Stomach smooth muscle (tissue), 2 donors: ENCODE measurements at regions not wholly inside any gene's neighbourhood (a gene's known extent, or its start where the extent isn't known, plus 50 kb on each side); places are given as distances from the start of the nearest gene placed in this dataset.

Experiments
- H3K27ac ChIP-seq: one replicate; pipeline ENCODE4 v1.7.0; 2013; ENCODE audit warnings: mild to moderate bottlenecking, low read length, inconsistent platforms
- H3K27me3 ChIP-seq, 2 donors: one replicate each; pipeline ENCODE4 v1.7.0; 2013; ENCODE audit warnings: low read length in 2 of 2; ENCODE audit not compliant: insufficient read depth in 2 of 2, control insufficient read depth in 1 of 2
- H3K36me3 ChIP-seq, 2 donors: one replicate each; pipeline ENCODE4 v1.7.0; 2013; ENCODE audit warnings: low read length in 2 of 2; ENCODE audit not compliant: control insufficient read depth in 2 of 2, insufficient read depth in 2 of 2
- H3K4me1 ChIP-seq: one replicate; pipeline ENCODE4 v1.7.0; 2013; ENCODE audit warnings: low read length; ENCODE audit not compliant: control insufficient read depth, insufficient read depth
- H3K4me3 ChIP-seq, 2 donors: one replicate each; pipeline ENCODE4 v1.7.0; 2013; ENCODE audit warnings: low read length in 2 of 2
- H3K9ac ChIP-seq, 2 donors: one replicate each; pipeline ENCODE4 v1.7.0; 2013; ENCODE audit warnings: low read length in 2 of 2, mild to moderate bottlenecking in 1 of 2
- H3K9me3 ChIP-seq, 2 donors: one replicate each; pipeline ENCODE4 v1.7.0; 2013; ENCODE audit warnings: low read length in 2 of 2; ENCODE audit not compliant: control insufficient read depth in 2 of 2
- donor health status: healthy.
- donor health status: Pancreatic carcinoma.

- Histone ChIP-seq H3K9me3 (peaks cover 0 to 3% of the 10 kb centered on the region in 2 donors), H3K9ac (no peak overlapping the region), H3K36me3 (no peaks in the 10 kb centered on the region), H3K27me3 (peaks cover 0 to 3% of the 10 kb centered on the region in 2 donors), H3K27ac (no peak overlapping the region), H3K4me1 (no peaks in the 10 kb centered on the region), H3K4me3 (no peak overlapping the region)
These were observed 267.7 kb downstream of the ABCC12 start for GRCh38 chr16:47888142-47888541.

GRCh38 chr16:47887496-47887895, 268.3 kb downstream of the ABCC12 start:
- H3K27ac ChIP-seq, result no peak overlapping the region
- peaks cover 0 to 3% of the 10 kb centered on the region in 2 donors for H3K27me3 ChIP-seq
- H3K4me1 ChIP-seq, result no peaks in the 10 kb centered on the region
- no peak overlapping the region for H3K9ac ChIP-seq
- H3K9me3 ChIP-seq, result peaks cover 0 to 3% of the 10 kb centered on the region in 2 donors
- H3K4me3 ChIP-seq, result no peak overlapping the region
- H3K36me3 ChIP-seq, result no peaks in the 10 kb centered on the region

- no peak overlapping the region for H3K4me3 ChIP-seq
- H3K9ac ChIP-seq, result no peak overlapping the region
- no peaks in the 10 kb centered on the region for H3K9me3 ChIP-seq
- H3K36me3 ChIP-seq, result no peaks in the 10 kb centered on the region
- H3K27ac ChIP-seq, result no peak overlapping the region
- peaks cover 0 to 3% of the 10 kb centered on the region in 2 donors for H3K27me3 ChIP-seq
- H3K4me1 ChIP-seq, result no peaks in the 10 kb centered on the region
These were observed 269.0 kb downstream of the ABCC12 start for GRCh38 chr16:47886631-47887415.

- Histone ChIP-seq H3K9ac (no peak overlapping the region), H3K9me3 (no peaks in the 10 kb centered on the region), H3K4me3 (no peak overlapping the region), H3K27me3 (peaks cover 0 to 3% of the 10 kb centered on the region in 2 donors), H3K36me3 (no peaks in the 10 kb centered on the region), H3K27ac (no peak overlapping the region), H3K4me1 (no peaks in the 10 kb centered on the region)
These were observed 269.7 kb downstream of the ABCC12 start for GRCh38 chr16:47886139-47886538.

DNA sequence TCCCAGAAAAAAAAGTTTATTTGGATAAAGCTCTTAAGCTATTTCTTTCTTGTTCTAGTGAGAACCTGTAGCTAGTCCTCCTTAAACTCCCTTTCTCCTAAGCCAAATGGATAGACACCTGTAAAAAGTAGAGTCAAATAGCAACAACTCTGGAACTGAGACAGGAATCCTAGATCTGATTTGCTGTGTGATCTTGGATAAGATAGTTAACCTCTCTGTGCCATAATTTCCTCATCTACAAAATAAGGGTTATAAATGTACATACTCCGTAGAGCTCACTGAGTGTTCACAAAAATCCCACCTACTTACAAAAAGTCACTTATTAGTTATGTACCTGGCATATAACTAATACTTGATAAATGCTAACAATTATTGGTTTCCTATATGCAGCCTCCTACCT, 270.3 kb downstream of the ABCC12 start:
- no peak overlapping the region for H3K4me3 ChIP-seq
- H3K36me3 ChIP-seq, result no peaks in the 10 kb centered on the region
- H3K27ac ChIP-seq, result no peak overlapping the region
- H3K27me3 ChIP-seq, result peaks cover 0 to 3% of the 10 kb centered on the region in 2 donors
- H3K9me3 ChIP-seq, result no peaks in the 10 kb centered on the region
- no peak overlapping the region for H3K9ac ChIP-seq
- no peaks in the 10 kb centered on the region for H3K4me1 ChIP-seq

- no peaks in the 10 kb centered on the region for H3K9me3 ChIP-seq
- no peaks in the 10 kb centered on the region for H3K36me3 ChIP-seq
- no peak overlapping the region for H3K27ac ChIP-seq
- no peaks in the 10 kb centered on the region for H3K4me1 ChIP-seq
- H3K27me3 ChIP-seq, result peaks cover 0 to 3% of the 10 kb centered on the region in 2 donors
- no peak overlapping the region for H3K4me3 ChIP-seq
- H3K9ac ChIP-seq, result no peak overlapping the region
These were observed 271.6 kb downstream of the ABCC12 start for GRCh38 chr16:47884116-47884725.

GRCh38 chr16:47881574-47881973, 274.2 kb downstream of the ABCC12 start:
- H3K36me3 ChIP-seq, result no peaks in the 10 kb centered on the region
- H3K4me1 ChIP-seq, result no peaks in the 10 kb centered on the region
- H3K27ac ChIP-seq, result no peak overlapping the region
- H3K27me3 ChIP-seq, result no peaks in the 10 kb centered on the region
- no peaks in the 10 kb centered on the region for H3K9me3 ChIP-seq
- H3K9ac ChIP-seq, result no peak overlapping the region
- H3K4me3 ChIP-seq, result no peak overlapping the region

DNA sequence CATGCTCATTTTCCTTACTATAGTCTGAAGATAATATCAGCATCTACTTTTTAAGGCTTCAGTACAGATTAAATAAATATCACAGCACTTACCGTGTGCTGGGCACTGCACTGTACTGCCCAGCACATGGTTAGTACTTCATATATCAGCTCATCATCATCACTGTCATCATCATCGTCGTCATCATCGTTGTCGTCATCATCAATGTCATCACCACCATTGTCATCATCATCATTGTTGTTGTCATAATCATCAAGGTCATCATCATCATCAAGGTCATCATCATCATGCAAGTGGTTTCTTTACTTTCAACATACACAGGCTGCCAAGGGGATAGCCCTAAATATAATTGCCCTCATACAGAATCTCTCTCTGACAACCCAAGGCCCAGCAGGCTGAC, 275.1 kb downstream of the ABCC12 start:
- Histone ChIP-seq H3K4me3 (no peak overlapping the region), H3K9me3 (no peaks in the 10 kb centered on the region), H3K9ac (no peak overlapping the region), H3K27ac (no peak overlapping the region), H3K36me3 (no peaks in the 10 kb centered on the region), H3K27me3 (no peaks in the 10 kb centered on the region), H3K4me1 (no peaks in the 10 kb centered on the region)

GRCh38 chr16:47877166-47877565, 278.6 kb downstream of the ABCC12 start:
- Histone ChIP-seq H3K4me3 (no peak overlapping the region), H3K9ac (no peak overlapping the region), H3K9me3 (no peaks in the 10 kb centered on the region), H3K4me1 (no peaks in the 10 kb centered on the region), H3K36me3 (no peaks in the 10 kb centered on the region), H3K27ac (no peak overlapping the region), H3K27me3 (no peaks in the 10 kb centered on the region)

- Histone ChIP-seq H3K27me3 (no peaks in the 10 kb centered on the region), H3K4me1 (no peaks in the 10 kb centered on the region), H3K4me3 (no peak overlapping the region), H3K27ac (no peak overlapping the region), H3K9ac (no peak overlapping the region), H3K9me3 (no peaks in the 10 kb centered on the region), H3K36me3 (no peaks in the 10 kb centered on the region)
These were observed 279.3 kb downstream of the ABCC12 start for GRCh38 chr16:47876511-47876910.

DNA sequence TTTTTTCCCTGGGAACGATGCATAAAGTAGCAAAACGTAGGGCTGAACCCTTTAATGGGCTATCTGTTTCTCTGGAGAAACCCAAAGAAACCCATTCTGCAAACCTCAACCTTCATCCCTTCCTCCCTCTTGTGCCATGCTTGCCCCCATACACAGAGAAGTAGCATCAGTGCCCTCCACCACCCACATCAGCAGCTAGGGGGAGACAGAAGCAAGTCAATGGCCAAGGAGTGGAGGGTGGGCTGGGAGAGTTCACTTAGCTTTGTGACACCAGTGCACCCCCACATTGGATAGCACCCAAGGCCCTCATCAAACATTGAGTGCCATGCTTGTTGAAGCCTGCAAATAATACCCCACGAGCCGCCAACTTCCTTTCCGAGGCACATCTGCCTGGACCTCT, 282.4 kb downstream of the ABCC12 start:
- H3K4me3 ChIP-seq, result no peak overlapping the region
- no peaks in the 10 kb centered on the region for H3K36me3 ChIP-seq

More for the DNA sequence above, 282.4 kb downstream of the ABCC12 start:
- Histone ChIP-seq H3K27ac (no peak overlapping the region), H3K27me3 (no peaks in the 10 kb centered on the region), H3K9me3 (peaks cover 0 to 3% of the 10 kb centered on the region in 2 donors), H3K9ac (no peak overlapping the region), H3K4me1 (no peaks in the 10 kb centered on the region)
